K562 (cell line): ENCODE measurements at regions not wholly inside any gene's neighbourhood (a gene's known extent, or its start where the extent isn't known, plus 50 kb on each side); places are given as distances from the start of the nearest gene placed in this dataset.
A peak's percentile ranks its signal among the peaks of the same experiment; 100 is the strongest.

Experiments
- ATAC-seq: fragments of 200-7000 bp; cut with Tn5 transposase; 3 replicates; pipeline ENCODE4 v1.9.1; 2020; ENCODE audit warnings: moderate library complexity
- BruUV-seq: library from RNA; stranded (reverse); fragments of 400-500 nt; replicated peaks from 2 replicates; lab custom pipeline; 2021; lab: Mats Ljungman, UMichigan
- CTCF ChIA-PET: fragments of 300-600 bp; formaldehyde crosslinking; extraction: SDS; loops from one replicate; lab custom pipeline; 2021; ENCODE audit warnings: low intra/inter-chr PET ratio; lab: Yijun Ruan, JAX
- POLR2A ChIA-PET: fragments of 300-600, 350-650 bp; sonication (Branson Sonifier 250); formaldehyde crosslinking; extraction: SDS; loops from one replicate; lab custom pipeline; 2021; ENCODE audit warnings: antibody characterized with exemption, inconsistent platforms; lab: Yijun Ruan, JAX
- DNase-seq, 4 experiments: peaks; one replicate each; pipeline versions ENCODE4 v3.0.0 to v3.0.0-alpha.2; 2011 to 2018; ENCODE audit warnings: low spot score in 3 of 4, mixed read lengths in 3 of 4; ENCODE audit errors: extremely low read depth in 1 of 4
- FAIRE-seq: peaks from 2 replicates; lab custom pipeline; 2011; peaks lifted over from hg19 to GRCh38; lab: Jason Lieb, UNC
- H2AFZ ChIP-seq: 2 replicates; pipeline ENCODE4 v1.6.0; 2011; ENCODE audit warnings: low read depth, low read length, control low read depth, inconsistent platforms
- H3K27ac ChIP-seq: fragments of 200-600 bp; 3 replicates; pipeline ENCODE4 v1.8.0; 2011; ENCODE audit warnings: low read depth, mild to moderate bottlenecking, control low read depth, inconsistent platforms, low read length, moderate library complexity, mixed read lengths; ENCODE audit errors: extremely low read depth
- H3K27me3 ChIP-seq, 2 experiments: fragments of 300-600 bp in 1 of 2; 2 replicates in 1 of 2; 3 replicates in 1 of 2; pipeline versions ENCODE4 v1.6.0 to v1.8.0; 2011; ENCODE audit warnings: inconsistent platforms in 2 of 2, low read length in 2 of 2, mild to moderate bottlenecking in 1 of 2, mixed read lengths in 1 of 2, moderate library complexity in 1 of 2; ENCODE audit not compliant: control insufficient read depth in 2 of 2, insufficient read depth in 2 of 2
- H3K36me3 ChIP-seq: fragments of 300-600 bp; 3 replicates; pipeline ENCODE4 v1.8.0; 2011; ENCODE audit warnings: mild to moderate bottlenecking, low read length, inconsistent platforms; ENCODE audit not compliant: control insufficient read depth, insufficient read depth
- H3K4me1 ChIP-seq, 2 experiments: fragments of 200-600 bp in 1 of 2; replicated peaks in 1 of 2; 2 replicates in 1 of 2; 3 replicates in 1 of 2; pipeline versions ENCODE4 v1.5.1 to v1.8.0; 2011; ENCODE audit warnings: inconsistent platforms in 2 of 2, low read length in 2 of 2, mild to moderate bottlenecking in 1 of 2, mixed read lengths in 1 of 2, moderate library complexity in 1 of 2; ENCODE audit not compliant: control insufficient read depth in 2 of 2, insufficient read depth in 2 of 2
- H3K4me2 ChIP-seq: 2 replicates; pipeline ENCODE4 v1.6.1; 2011; ENCODE audit warnings: low read length, control low read depth, inconsistent platforms, mixed read lengths; ENCODE audit not compliant: insufficient read depth
- H3K4me3 ChIP-seq: fragments of 200-600 bp; sonication (generic), shearing (Covaris generic); 2 replicates; pipeline ENCODE4 v1.5.1; 2016; ENCODE audit warnings: control low read depth, inconsistent platforms
- H3K79me2 ChIP-seq: fragments of 200-600 bp; 3 replicates; pipeline ENCODE4 v1.8.0; 2011; ENCODE audit warnings: low read length, inconsistent platforms; ENCODE audit not compliant: control insufficient read depth, insufficient read depth
- H3K9ac ChIP-seq, 2 experiments: 2 replicates each; pipeline versions ENCODE4 v1.6.0 to v1.6.1; 2011; ENCODE audit warnings: low read depth in 2 of 2, low read length in 2 of 2, control low read depth in 1 of 2, inconsistent platforms in 1 of 2, mild to moderate bottlenecking in 1 of 2, mixed read lengths in 1 of 2; ENCODE audit not compliant: insufficient read depth in 1 of 2
- H3K9me1 ChIP-seq: one replicate; pipeline ENCODE4 v1.6.0; 2011; ENCODE audit warnings: inconsistent platforms, mild to moderate bottlenecking, low read length, moderate library complexity; ENCODE audit not compliant: control insufficient read depth, insufficient read depth
- H3K9me3 ChIP-seq: replicated peaks from 2 replicates; pipeline ENCODE4 v1.5.1; 2011; ENCODE audit warnings: low read depth, low read length, inconsistent platforms; ENCODE audit not compliant: control insufficient read depth, insufficient read depth
- H4K20me1 ChIP-seq: replicated peaks from 2 replicates; pipeline ENCODE4 v1.6.1; 2011; ENCODE audit warnings: low read length, inconsistent platforms, mixed read lengths; ENCODE audit not compliant: control insufficient read depth, insufficient read depth
- RBM25 ChIP-seq: fragments of 200-400 bp; formaldehyde crosslinking; IDR thresholded peaks from 2 replicates; pipeline ENCODE4 v1.6.1; 2018; ENCODE audit warnings: low read length, low read depth, moderate library complexity; ENCODE audit not compliant: severe bottlenecking
- in situ Hi-C: fragments of 300-500 bp; cut with MboI; formaldehyde crosslinking; loops from 4 replicates; pipeline ENCODE4 v1.15.0; 2018; ENCODE audit warnings: inconsistent platforms, mixed read lengths
- intact Hi-C: fragments of 100-400 bp; cut with micrococcal nuclease; formaldehyde crosslinking; loops from 2 replicates; pipeline ENCODE4 v1.14.2; 2022
- TF ChIP-seq, protein P1 (sequence below): sonication (generic); formaldehyde crosslinking; IDR thresholded peaks from 2 replicates; pipeline ENCODE4 v1.8.0; 2022; ENCODE audit warnings: mild to moderate bottlenecking, missing genetic modification reagents
- TF ChIP-seq, protein P2 (sequence below): fragments of 250-450 bp; sonication (Bioruptor Pico); IDR thresholded peaks from 2 replicates; pipeline ENCODE4 v1.5.0; 2021; ENCODE audit warnings: mild to moderate bottlenecking, moderate library complexity

DNA sequence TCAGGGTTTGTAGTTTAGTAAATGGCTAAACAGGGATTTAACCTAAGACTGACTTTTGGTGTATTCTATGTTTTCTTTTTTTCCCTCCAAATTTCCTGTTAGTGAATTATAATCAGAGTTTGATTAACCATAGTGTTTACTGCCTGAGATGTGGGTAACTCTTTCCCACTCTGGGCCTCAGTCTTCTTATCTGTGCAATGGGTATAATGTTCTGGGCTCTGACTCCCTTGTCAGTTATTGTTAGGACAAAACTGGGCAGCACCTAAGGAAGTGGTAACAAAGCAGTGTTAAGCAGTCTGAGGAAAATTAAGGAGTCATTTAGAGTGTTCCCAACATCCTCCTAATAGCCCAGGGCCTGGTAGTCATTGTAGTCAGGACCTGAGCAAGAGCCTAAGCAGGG is 206.4 kb upstream of the N4BP1 start:
- POLR2A ChIA-PET: no interaction called here
- FAIRE-seq: no peak
- intact Hi-C loops: no loop called here

More for the DNA sequence above, 206.4 kb upstream of the N4BP1 start:
- Histone ChIP-seq H3K9ac (no peak overlapping the region), H4K20me1 (no peaks in the 10 kb centered on the region), H3K9me3 (no peaks in the 10 kb centered on the region), H2AFZ (no peak overlapping the region), H3K4me1 (no peaks in the 10 kb centered on the region), H3K79me2 (no peaks in the 10 kb centered on the region), H3K9me1 (no peaks in the 10 kb centered on the region)
- DNase-seq: no peak
- in situ Hi-C loops: no loop called here
- TF ChIP-seq, protein P1, sequence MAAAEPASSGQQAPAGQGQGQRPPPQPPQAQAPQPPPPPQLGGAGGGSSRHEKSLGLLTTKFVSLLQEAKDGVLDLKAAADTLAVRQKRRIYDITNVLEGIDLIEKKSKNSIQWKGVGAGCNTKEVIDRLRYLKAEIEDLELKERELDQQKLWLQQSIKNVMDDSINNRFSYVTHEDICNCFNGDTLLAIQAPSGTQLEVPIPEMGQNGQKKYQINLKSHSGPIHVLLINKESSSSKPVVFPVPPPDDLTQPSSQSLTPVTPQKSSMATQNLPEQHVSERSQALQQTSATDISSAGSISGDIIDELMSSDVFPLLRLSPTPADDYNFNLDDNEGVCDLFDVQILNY (CRISPR knock-in tag): no peak
- TF ChIP-seq RBM25: peak; percentile 90
- TF ChIP-seq, protein P2, sequence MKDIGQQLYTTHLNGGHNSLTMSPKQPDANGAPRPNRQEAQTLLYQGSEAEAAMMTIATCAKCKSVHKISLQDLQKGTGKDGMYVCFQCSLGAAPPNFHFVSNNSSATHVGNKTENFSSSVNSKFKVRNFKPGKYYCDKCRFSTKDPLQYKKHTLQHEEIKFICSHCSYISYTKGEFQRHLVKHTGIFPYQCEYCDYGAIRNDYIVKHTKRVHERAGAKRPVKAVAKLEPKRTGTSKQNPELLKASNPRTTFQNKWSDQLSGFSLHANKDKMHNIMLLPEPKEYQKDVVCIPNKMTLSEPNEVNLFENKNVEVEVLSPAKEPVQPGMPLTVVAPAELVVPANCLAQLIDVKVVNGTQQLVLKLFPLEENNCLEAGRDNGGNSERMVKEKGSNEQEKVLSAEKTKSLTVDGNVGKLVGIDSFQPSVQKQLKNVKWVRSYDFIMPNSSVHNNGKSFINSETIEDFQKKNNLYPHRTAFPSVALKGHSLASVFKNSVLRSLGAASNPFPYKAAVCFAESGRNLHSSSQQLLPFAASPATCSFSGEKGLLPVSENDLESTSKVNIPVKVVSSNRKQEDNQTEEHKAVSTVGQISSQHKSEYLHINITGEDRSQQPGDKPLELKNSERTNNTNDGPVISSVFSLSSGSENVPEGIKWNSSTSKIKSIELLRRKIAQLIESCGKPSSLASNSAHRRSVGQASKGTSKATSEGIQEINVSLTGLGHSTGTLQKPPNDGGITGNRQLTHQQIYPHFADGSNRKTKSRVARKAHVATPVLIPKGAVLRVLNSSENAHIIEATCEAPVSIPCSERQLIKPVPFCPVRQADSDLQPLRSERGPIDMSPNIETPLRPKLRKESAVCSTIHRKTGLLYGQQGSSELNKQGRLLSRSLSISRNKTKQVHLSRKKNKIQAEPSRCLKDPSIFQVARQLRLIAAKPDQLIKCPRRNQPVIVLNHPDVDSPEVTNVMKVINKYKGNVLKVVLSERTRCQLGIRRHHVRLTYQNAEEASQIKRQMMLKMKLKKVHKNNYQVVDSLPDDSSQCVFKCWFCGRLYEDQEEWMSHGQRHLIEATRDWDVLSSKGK (CRISPR knock-in tag): no peak
- TF ChIP-seq, all 486 proteins: peak for 1
- Histone ChIP-seq H3K36me3 (no peaks in the 10 kb centered on the region), H3K27me3 (peaks cover 2 to 4% of the 10 kb centered on the region in 2 experiments; a peak in 2 of 5 replicates), H3K4me2 (no peak overlapping the region), H3K27ac (no peak overlapping the region), H3K4me3 (no peak overlapping the region)
- ATAC-seq: no peak
- CTCF ChIA-PET: no interaction called here
- BruUV-seq: no TSS peak
